ENCODE measurements at regions not wholly inside any gene's neighbourhood (a gene's known extent, or its start where the extent isn't known, plus 50 kb on each side); places are given as distances from the start of the nearest gene placed in this dataset.

DNA sequence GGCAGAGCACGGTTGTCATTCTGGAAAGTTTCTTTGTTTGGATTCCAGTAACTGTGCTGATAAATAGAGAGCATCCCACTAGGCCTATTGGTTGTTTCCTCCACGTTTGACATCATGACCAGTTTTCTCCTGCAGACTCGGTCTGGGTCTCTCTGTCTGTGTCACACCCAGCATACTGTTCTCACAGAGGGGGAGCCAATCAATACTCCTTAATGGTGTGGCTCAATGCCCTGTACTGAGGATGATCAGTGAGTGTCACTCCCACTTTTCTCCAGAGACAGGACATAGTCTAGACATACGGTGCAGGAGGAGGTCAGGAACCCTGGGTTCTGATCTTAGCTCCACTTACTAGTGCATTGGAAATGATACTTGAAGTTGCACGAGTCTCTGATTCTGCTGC, 88.2 kb upstream of the BLID start:
- Mint-ChIP-seq H3K36me3 (no peaks in the 10 kb centered on the region), H3K27ac (no peak overlapping the region), H3K4me1 (ENCODE audit: unreplicated experiment) (peaks cover 39% of the 10 kb centered on the region), H3K27me3 (peaks cover 12% of the 10 kb centered on the region), H3K4me3 (no peak overlapping the region), H3K9me3 (peaks cover 5% of the 10 kb centered on the region)
- TF ChIP-seq, protein P1, sequence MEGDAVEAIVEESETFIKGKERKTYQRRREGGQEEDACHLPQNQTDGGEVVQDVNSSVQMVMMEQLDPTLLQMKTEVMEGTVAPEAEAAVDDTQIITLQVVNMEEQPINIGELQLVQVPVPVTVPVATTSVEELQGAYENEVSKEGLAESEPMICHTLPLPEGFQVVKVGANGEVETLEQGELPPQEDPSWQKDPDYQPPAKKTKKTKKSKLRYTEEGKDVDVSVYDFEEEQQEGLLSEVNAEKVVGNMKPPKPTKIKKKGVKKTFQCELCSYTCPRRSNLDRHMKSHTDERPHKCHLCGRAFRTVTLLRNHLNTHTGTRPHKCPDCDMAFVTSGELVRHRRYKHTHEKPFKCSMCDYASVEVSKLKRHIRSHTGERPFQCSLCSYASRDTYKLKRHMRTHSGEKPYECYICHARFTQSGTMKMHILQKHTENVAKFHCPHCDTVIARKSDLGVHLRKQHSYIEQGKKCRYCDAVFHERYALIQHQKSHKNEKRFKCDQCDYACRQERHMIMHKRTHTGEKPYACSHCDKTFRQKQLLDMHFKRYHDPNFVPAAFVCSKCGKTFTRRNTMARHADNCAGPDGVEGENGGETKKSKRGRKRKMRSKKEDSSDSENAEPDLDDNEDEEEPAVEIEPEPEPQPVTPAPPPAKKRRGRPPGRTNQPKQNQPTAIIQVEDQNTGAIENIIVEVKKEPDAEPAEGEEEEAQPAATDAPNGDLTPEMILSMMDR (conservative IDR thresholded peaks at IDR 0.05), result no peak
- DNase-seq (ENCODE audit: extremely low spot score, unreplicated experiment), result no peak

DNA sequence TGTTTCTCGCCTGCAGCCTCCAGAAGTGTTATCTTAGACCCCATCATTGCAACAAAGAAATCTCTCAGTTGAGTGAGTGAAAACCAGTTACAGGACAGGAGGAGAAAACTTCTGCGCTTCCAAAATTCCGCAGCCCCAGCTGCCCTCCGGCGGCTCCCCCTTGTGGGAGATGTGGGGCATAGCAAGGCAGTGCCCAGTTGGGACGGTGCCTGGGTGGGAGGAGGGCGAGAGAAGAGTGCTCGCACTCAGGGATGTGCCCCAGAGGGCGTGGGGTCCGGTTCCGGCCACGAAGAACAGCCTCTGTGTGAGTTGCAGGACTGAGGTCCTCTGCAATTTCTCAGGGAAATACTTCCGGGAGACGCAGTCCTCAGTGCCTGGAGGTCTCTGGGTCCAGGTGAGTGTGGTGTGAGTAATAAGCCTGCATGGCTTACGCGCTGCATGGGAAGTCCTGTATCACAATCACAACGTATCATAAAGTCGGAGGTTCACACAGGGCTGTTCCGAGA, 87.0 kb upstream of the BLID start:
- DNase-seq (ENCODE audit: extremely low spot score, unreplicated experiment), result peak; percentile 84
- TF ChIP-seq, protein P1 (conservative IDR thresholded peaks at IDR 0.05), result peak; percentile 97
- Mint-ChIP-seq H3K4me3 (peak overlapping the region; percentile 80), H3K9me3 (peaks cover 5% of the 10 kb centered on the region), H3K27ac (peak overlapping the region; percentile 5), H3K36me3 (no peaks in the 10 kb centered on the region), H3K4me1 (ENCODE audit: unreplicated experiment) (peaks cover 32% of the 10 kb centered on the region), H3K27me3 (peaks cover 12% of the 10 kb centered on the region)

DNA sequence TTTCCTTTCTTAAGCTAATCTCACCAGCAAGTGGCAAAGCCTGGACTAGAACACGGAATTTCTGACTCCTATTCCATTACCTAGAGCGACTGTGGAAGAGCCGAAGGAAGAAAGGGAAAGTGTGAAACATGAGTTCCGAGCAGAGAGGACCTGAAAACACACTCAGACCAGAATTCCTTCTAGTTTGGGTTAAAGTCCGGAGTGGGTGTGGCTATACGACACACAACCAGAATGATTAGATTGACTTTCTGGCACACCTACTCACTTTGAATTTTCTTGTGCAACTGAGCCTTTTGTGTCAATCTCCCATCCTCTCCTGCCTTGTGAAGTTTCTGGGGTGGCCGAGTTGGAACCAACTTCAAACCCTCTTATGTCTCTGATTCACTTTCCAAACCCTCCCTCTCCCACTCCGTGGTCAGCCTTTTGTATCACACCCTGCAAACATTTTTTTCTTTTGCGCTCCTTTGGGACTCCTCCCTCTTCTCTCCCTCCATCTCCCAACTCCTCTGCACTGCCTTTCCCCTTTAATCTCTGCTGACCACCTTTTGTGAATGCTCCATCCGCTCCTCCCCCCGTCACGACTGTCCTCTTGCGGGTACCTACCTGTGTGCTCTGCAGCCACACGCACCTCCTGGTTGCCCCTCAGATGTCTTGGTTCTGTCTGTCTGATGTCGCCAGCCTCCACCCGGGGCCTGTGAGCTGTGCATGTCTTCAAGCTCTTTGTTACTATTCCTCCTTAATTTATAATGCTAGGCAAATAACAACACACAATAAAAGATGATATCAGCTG, 86.3 kb upstream of the BLID start:
- Mint-ChIP-seq H3K4me1 (ENCODE audit: unreplicated experiment) (peaks cover 26% of the 10 kb centered on the region), H3K4me3 (peak overlapping the region; percentile 80), H3K9me3 (peaks cover 5% of the 10 kb centered on the region), H3K27ac (peak overlapping the region; percentile 5), H3K27me3 (peaks cover 12% of the 10 kb centered on the region), H3K36me3 (peaks cover 4% of the 10 kb centered on the region)
- TF ChIP-seq, protein P1 (conservative IDR thresholded peaks at IDR 0.05), result no peak
- DNase-seq (ENCODE audit: extremely low spot score, unreplicated experiment), result no peak

DNA sequence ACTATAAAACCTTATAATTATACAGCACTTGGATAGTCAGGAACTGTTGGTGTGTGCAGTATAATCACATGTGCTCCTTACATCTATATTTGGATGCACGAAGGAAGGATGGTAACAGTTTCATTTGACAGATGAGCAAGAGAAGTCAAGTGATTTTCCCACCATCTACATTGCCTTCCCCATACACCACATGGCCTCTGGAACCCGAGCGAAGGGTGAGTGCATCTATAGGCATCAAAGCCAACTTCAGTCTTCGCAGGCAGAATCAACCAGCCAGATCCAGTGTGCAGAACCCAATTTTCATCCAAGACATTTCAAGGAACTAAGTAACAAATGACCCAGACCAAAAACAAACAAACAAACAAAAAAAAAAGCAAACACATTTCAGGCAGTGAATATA, 85.1 kb upstream of the BLID start:
- Mint-ChIP-seq H3K9me3 (no peaks in the 10 kb centered on the region), H3K27ac (no peak overlapping the region), H3K36me3 (peaks cover 4% of the 10 kb centered on the region), H3K4me3 (peak overlapping the region; percentile 1), H3K4me1 (ENCODE audit: unreplicated experiment) (peaks cover 17% of the 10 kb centered on the region), H3K27me3 (peaks cover 8% of the 10 kb centered on the region)
- no peak for DNase-seq (ENCODE audit: extremely low spot score, unreplicated experiment)
- TF ChIP-seq, protein P1 (conservative IDR thresholded peaks at IDR 0.05), result no peak

DNA sequence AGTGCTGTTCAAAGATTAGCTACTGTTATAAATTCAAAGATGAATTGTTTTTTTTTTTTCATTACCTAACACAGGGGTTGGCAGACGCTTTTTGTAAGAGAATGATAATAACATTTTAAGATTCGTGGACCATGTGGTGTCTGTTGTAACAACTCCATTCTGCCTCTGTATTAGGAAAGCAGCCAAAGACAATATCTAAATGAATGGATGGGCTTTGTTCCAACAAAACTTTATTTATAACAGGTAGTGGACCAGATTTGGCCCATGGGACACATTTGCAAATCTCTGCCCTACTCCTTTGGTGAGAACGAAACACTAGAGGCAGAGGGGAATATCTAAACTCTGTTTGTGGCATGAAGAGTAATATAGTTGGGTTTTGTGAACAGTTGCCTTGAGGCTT, 83.6 kb upstream of the BLID start:
- Mint-ChIP-seq H3K4me1 (ENCODE audit: unreplicated experiment) (peaks cover 11% of the 10 kb centered on the region), H3K4me3 (no peak overlapping the region), H3K9me3 (no peaks in the 10 kb centered on the region), H3K36me3 (peaks cover 4% of the 10 kb centered on the region), H3K27ac (no peak overlapping the region), H3K27me3 (peaks cover 5% of the 10 kb centered on the region)
- TF ChIP-seq, protein P1 (conservative IDR thresholded peaks at IDR 0.05), result no peak
- no peak for DNase-seq (ENCODE audit: extremely low spot score, unreplicated experiment)

All from type B pancreatic cell (in vitro differentiated cells).